ENCODE measurements at regions not wholly inside any gene's neighbourhood (a gene's known extent, or its start where the extent isn't known, plus 50 kb on each side); places are given as distances from the start of the nearest gene placed in this dataset.

DNA sequence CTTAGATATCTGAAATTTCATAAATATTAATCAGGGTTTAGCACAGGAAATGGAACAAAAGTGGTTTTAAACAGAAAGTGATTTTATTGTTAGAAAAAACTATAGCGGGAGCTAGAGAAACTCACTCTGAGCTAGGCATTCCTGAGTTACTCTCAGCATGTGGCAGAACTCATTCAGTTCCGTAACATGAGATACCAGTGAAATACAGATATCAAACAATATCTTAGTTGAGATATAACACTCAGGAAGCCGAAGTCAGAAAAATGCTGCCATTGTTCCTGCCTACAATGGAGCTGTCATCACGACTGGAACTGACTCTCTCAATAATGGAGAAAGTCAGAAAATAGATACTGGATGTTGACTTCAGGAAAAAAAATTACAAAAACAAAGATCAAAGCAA lies 1428.7 kb downstream of the PCDH18 start:
- TF ChIP-seq, protein P1, sequence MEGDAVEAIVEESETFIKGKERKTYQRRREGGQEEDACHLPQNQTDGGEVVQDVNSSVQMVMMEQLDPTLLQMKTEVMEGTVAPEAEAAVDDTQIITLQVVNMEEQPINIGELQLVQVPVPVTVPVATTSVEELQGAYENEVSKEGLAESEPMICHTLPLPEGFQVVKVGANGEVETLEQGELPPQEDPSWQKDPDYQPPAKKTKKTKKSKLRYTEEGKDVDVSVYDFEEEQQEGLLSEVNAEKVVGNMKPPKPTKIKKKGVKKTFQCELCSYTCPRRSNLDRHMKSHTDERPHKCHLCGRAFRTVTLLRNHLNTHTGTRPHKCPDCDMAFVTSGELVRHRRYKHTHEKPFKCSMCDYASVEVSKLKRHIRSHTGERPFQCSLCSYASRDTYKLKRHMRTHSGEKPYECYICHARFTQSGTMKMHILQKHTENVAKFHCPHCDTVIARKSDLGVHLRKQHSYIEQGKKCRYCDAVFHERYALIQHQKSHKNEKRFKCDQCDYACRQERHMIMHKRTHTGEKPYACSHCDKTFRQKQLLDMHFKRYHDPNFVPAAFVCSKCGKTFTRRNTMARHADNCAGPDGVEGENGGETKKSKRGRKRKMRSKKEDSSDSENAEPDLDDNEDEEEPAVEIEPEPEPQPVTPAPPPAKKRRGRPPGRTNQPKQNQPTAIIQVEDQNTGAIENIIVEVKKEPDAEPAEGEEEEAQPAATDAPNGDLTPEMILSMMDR (IDR thresholded peaks at IDR 0.05; ENCODE audit: insufficient read depth, low read length): no peak
- H3K4me3 ChIP-seq (ENCODE audit: low read depth, low read length): no peak overlapping the region
- no peak for DNase-seq (ENCODE audit: low read depth)

DNA sequence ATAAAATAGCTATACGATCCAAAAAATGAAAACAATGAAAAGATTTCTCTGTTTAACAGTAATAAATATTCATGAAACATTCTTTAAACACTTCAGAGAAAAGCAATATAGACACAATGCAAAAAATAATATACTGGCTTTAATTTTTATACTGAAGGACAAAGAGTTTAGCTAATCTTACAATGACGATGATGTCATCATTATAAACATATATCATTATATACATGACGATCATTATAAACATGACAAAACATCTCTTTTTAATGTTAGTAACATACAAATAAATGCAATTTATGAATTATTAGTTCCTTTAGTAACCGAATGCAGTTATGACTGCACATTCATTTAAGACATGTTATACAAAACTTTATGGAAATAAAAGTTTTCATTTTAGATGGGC lies 1434.6 kb downstream of the PCDH18 start:
- TF ChIP-seq, protein P1 (IDR thresholded peaks at IDR 0.05; ENCODE audit: insufficient read depth, low read length): no peak
- no peak for DNase-seq (ENCODE audit: low read depth)
- no peak overlapping the region for H3K4me3 ChIP-seq (ENCODE audit: low read depth, low read length)

DNA sequence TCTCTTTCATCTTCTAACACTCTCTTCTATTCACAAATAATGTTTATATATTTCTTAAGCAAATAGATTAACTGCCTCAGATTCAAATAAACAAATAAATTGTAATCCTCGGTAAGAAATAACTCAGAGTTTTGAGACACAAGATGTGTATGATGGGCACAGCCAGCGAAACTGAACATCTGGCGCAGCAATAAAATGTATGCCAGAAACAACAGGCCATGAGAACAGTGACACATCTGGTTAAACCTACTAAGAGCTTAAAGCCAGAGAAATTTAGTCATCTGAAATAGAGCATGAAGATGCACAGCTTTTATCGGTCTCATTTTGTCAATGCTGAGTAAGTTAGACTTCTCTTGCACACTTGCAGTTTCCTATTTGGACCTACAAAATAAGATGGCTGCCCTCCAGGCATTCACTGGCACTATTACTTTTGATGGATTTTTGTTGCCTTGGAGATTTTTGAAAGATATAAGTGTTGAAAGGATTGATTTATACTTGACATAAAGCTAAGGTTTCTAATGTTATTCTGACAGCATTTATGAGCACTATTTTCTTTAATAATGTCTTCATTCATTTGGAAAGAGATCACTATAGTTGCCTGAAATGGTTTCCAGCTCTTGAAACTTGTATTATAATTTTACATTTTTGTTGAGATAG lies 1444.0 kb downstream of the PCDH18 start:
- TF ChIP-seq, protein P1 (IDR thresholded peaks at IDR 0.05; ENCODE audit: insufficient read depth, low read length): no peak
- no peak overlapping the region for H3K4me3 ChIP-seq (ENCODE audit: low read depth, low read length)
- no peak for DNase-seq (ENCODE audit: low read depth)

DNA sequence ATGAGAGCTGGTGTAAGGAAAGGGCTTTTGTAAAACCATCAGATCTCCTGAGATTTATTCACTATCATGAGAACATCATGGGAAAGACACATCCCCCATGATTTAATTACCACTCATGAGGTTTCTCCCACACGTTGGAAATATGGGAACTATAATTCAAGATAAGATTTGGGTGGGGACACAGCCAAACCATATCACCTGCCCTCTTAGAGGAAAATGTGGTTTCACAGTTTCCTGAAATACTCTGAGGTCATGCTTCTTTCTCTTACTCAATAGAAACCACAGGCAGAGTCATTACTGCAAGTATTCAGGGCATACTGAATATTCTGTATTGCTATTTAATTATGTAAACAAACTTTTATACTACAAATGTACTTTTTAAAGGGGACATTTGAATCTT lies 1453.3 kb downstream of the PCDH18 start:
- TF ChIP-seq, protein P1 (IDR thresholded peaks at IDR 0.05; ENCODE audit: insufficient read depth, low read length): no peak
- DNase-seq (ENCODE audit: low read depth): no peak

DNA sequence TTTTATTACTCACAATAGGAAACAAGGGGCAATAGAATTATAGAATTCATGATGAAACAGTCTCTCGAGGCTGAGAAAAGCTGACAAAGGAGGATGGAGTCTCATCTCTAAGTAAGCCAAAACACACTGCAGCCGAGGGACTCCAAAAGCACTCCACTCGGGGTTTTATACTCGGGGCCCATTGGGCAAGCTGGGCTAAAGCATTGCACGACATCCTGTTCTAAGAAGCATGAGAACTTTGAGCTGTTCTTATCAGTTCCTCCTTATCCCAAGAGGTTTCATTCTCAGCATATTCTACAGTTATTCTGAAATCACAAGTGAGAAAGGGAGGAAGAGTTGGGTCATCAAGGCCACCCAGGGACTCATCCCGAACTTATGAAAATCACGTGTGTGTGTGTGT lies 1475.5 kb downstream of the PCDH18 start:
- DNase-seq (ENCODE audit: low read depth): no peak
- TF ChIP-seq, protein P1 (IDR thresholded peaks at IDR 0.05; ENCODE audit: insufficient read depth, low read length): no peak
- no peak overlapping the region for H3K4me3 ChIP-seq (ENCODE audit: low read depth, low read length)

More for the DNA sequence above, 1453.3 kb downstream of the PCDH18 start:
- H3K4me3 ChIP-seq (ENCODE audit: low read depth, low read length): no peak overlapping the region

DNA sequence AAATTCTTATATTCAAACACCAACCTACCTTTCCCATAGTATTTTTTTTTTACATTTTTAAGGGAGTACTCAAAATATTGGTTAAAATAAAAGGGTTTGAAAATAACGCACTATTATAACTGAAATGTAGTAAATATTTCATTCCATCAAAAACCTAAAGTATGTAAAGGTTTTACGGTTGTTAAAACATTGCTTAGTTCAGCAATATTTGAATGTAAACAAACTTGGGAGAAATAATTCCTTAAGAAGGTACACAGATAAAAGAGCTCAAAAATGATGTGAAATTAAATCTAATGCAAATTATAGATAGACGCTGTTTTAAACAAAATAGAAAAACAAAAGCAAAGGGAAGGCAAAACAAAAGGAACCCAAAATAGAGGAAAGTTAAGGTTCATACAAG lies 1476.9 kb downstream of the PCDH18 start:
- DNase-seq (ENCODE audit: low read depth): no peak
- TF ChIP-seq, protein P1 (IDR thresholded peaks at IDR 0.05; ENCODE audit: insufficient read depth, low read length): no peak
- no peak overlapping the region for H3K4me3 ChIP-seq (ENCODE audit: low read depth, low read length)

DNA sequence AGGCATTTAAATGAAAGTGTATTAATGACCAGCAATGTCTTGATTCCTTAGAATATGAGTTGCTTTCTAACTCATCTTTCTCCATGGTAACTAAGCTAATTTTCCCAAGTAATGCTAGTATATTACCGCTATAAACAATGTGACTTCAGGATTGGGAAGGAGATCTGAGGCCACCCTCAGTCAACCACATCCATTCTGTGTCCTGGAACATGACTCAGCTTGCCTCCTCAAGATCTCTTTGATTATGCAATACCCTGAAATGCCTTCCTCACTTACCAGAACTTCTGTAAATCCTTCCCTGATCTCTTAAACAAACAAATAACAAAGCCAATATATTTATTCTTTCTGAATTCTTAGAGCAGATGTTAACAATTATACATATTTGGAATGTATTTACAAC lies 1495.5 kb downstream of the PCDH18 start:
- no peak for DNase-seq (ENCODE audit: low read depth)
- no peak overlapping the region for H3K4me3 ChIP-seq (ENCODE audit: low read depth, low read length)
- TF ChIP-seq, protein P1 (IDR thresholded peaks at IDR 0.05; ENCODE audit: insufficient read depth, low read length): no peak

All from fibroblast of the aortic adventitia (primary cell).